ENCODE measurements at regions not wholly inside any gene's neighbourhood (a gene's known extent, or its start where the extent isn't known, plus 50 kb on each side); places are given as distances from the start of the nearest gene placed in this dataset.

- DNase-seq (ENCODE audit: low read depth in 4 of 4, low spot score in 2 of 4): no peak
These were observed 279.9 kb downstream of the NSG2 start for GRCh38 chr5:174325431-174325830.

- DNase-seq (ENCODE audit: low read depth in 4 of 4, low spot score in 2 of 4): no peak
These were observed 280.5 kb downstream of the NSG2 start for GRCh38 chr5:174325961-174326360.

- DNase-seq (ENCODE audit: low read depth in 4 of 4, low spot score in 2 of 4): no peak
These were observed 280.9 kb downstream of the NSG2 start for GRCh38 chr5:174326372-174326771.

GRCh38 chr5:174327317-174327864 lies 281.9 kb downstream of the NSG2 start:
- peak in 2 of 4 donors; percentile 41 to 57 for DNase-seq (ENCODE audit: low read depth in 4 of 4, low spot score in 2 of 4)

GRCh38 chr5:174327896-174328295 lies 282.4 kb downstream of the NSG2 start:
- no peak for DNase-seq (ENCODE audit: low read depth in 4 of 4, low spot score in 2 of 4)

GRCh38 chr5:174328631-174329299 lies 283.3 kb downstream of the NSG2 start:
- DNase-seq (ENCODE audit: low read depth in 4 of 4, low spot score in 2 of 4): no peak

GRCh38 chr5:174329738-174330137 lies 284.2 kb downstream of the NSG2 start:
- no peak for DNase-seq (ENCODE audit: low read depth in 4 of 4, low spot score in 2 of 4)

GRCh38 chr5:174335682-174336364 lies 290.3 kb downstream of the NSG2 start:
- DNase-seq (ENCODE audit: low read depth in 4 of 4, low spot score in 2 of 4): no peak

- DNase-seq (ENCODE audit: low read depth in 4 of 4, low spot score in 2 of 4): no peak
These were observed 291.0 kb downstream of the NSG2 start for GRCh38 chr5:174336479-174336878.

- DNase-seq (ENCODE audit: low read depth in 4 of 4, low spot score in 2 of 4): no peak
These were observed 292.0 kb downstream of the NSG2 start for GRCh38 chr5:174337276-174338184.

- DNase-seq (ENCODE audit: low read depth in 4 of 4, low spot score in 2 of 4): no peak
These were observed 292.9 kb downstream of the NSG2 start for GRCh38 chr5:174338185-174339010.

GRCh38 chr5:174339130-174339529 lies 293.6 kb downstream of the NSG2 start:
- DNase-seq (ENCODE audit: low read depth in 4 of 4, low spot score in 2 of 4): no peak

- no peak for DNase-seq (ENCODE audit: low read depth in 4 of 4, low spot score in 2 of 4)
These were observed 294.7 kb downstream of the NSG2 start for GRCh38 chr5:174340226-174340625.

- no peak for DNase-seq (ENCODE audit: low read depth in 4 of 4, low spot score in 2 of 4)
These were observed 297.2 kb downstream of the NSG2 start for GRCh38 chr5:174342696-174343095.

- DNase-seq (ENCODE audit: low read depth in 4 of 4, low spot score in 2 of 4): no peak
These were observed 298.3 kb downstream of the NSG2 start for GRCh38 chr5:174343826-174344225.

- no peak for DNase-seq (ENCODE audit: low read depth in 4 of 4, low spot score in 2 of 4)
These were observed 298.8 kb downstream of the NSG2 start for GRCh38 chr5:174344335-174344734.

- DNase-seq (ENCODE audit: low read depth in 4 of 4, low spot score in 2 of 4): no peak
These were observed 301.7 kb downstream of the NSG2 start for GRCh38 chr5:174347183-174347582.

GRCh38 chr5:174348311-174348981 lies 302.9 kb downstream of the NSG2 start:
- no peak for DNase-seq (ENCODE audit: low read depth in 4 of 4, low spot score in 2 of 4)

GRCh38 chr5:174352681-174353080 lies 307.2 kb downstream of the NSG2 start:
- DNase-seq (ENCODE audit: low read depth in 4 of 4, low spot score in 2 of 4): no peak

- DNase-seq (ENCODE audit: low read depth in 4 of 4, low spot score in 2 of 4): no peak
These were observed 309.1 kb downstream of the NSG2 start for GRCh38 chr5:174354571-174354970.

Measured in left renal cortex interstitium (tissue), 4 donors.